Right lobe of liver (tissue), 6 donors: ENCODE measurements at regions not wholly inside any gene's neighbourhood (a gene's known extent, or its start where the extent isn't known, plus 50 kb on each side); places are given as distances from the start of the nearest gene placed in this dataset.

Source experiments
- ATAC-seq, 4 donors: fragments of 200-7000 bp; cut with Tn5 transposase; one replicate each; pipeline ENCODE4 v1.9.1; 2020; ENCODE audit warnings: mild to moderate bottlenecking in 4 of 4, moderate library complexity in 4 of 4
- DNase-seq, 3 donors: peaks; one replicate each; pipeline ENCODE4 v3.0.0-alpha.2; 2020
- H3K27ac ChIP-seq, 3 donors: fragments of 200-600 bp; one replicate each; pipeline ENCODE4 v1.8.0; 2022
- H3K27me3 ChIP-seq, 2 donors: fragments of 200-600 bp; one replicate each; pipeline ENCODE4 v1.8.0; 2022
- H3K36me3 ChIP-seq, 4 donors: fragments of 200-600 bp; sonication (generic) in 1 of 4; one replicate each; pipeline versions ENCODE4 v1.5.1 to v1.8.0; 2017 to 2022; ENCODE audit warnings: control low read depth in 1 of 4
- H3K4me1 ChIP-seq, 4 donors: fragments of 200-600 bp; sonication (generic) in 1 of 4; one replicate each; pipeline versions ENCODE4 v1.5.1 to v1.8.0; 2017 to 2022; ENCODE audit warnings: control low read depth in 1 of 4
- H3K4me3 ChIP-seq, 3 donors: fragments of 200-600 bp; one replicate each; pipeline ENCODE4 v1.8.0; 2022
- H3K9me3 ChIP-seq, 4 donors: fragments of 200-600 bp; sonication (generic) in 1 of 4; one replicate each; pipeline versions ENCODE4 v1.5.1 to v1.8.0; 2017 to 2022; ENCODE audit warnings: control low read depth in 1 of 4
- CTCF ChIP-seq, 4 donors: fragments of 200-600 bp in 3 of 4; fragments of 450-650 bp in 1 of 4; IDR thresholded peaks; one replicate each; pipeline versions ENCODE4 v1.5.1 to v1.8.0; 2016 to 2022; ENCODE audit warnings: antibody characterized with exemption in 4 of 4, mild to moderate bottlenecking in 2 of 4
- POLR2A ChIP-seq: fragments of 450-650 bp; IDR thresholded peaks from one replicate; pipeline ENCODE4 v1.6.1; 2017; ENCODE audit warnings: antibody characterized with exemption, mild to moderate bottlenecking
- whole genome bisulfite sequencing: methylation state at CpG from one replicate; pipeline ENCODE4 v1.1.6; 2018; ENCODE audit warnings: low coverage, low lambda C conversion rate; ENCODE audit not compliant: insufficient coverage; ENCODE audit errors: missing lambda C conversion rate; 5-methylcytosine and 5-hydroxymethylcytosine counted together
- intact Hi-C, 2 donors: fragments of 100-400 bp; cut with DNase I; formaldehyde crosslinking; loops; one replicate each; pipeline versions ENCODE4 v1.11.2 to v1.14.1; 2022
- donor health status: DM: no; HTN: yes; CAD: no.
- donor health status: DM: no; HTN: no; CAD: no.
- donor health status: DM: no; HTN: no; CAD: no.
- donor health status: DM: no; HTN: yes; CAD: no.
- donor health status: DM: no; HTN: yes; CAD: no.

DNA sequence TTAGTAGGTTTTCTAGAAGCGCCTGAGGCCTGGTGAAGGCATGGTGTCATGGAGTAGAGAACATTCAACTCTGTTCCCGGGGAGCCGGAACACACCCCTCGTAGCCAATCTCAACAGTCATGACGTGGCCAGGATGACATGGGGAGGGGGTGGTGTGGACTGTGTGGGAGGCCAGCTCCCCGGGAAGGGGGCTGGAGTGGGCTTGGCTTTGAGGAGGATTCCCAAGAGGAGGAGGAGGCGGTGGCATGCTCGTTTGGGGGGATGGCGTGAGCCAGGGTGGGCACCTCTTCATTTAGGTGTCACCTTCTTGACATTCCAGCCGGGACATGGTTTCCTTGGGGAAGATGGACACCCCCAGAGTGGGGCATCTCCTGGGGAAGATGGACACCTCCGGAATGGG is 257.5 kb downstream of the SEC14L1 start:
- peaks cover 0 to 26% (median 8%) of the 10 kb centered on the region in 4 donors for H3K4me1 ChIP-seq
- TF ChIP-seq POLR2A (no peak), CTCF (IDR thresholded peaks at IDR 0.05) (no peak)
- H3K27me3 ChIP-seq, result no peaks in the 10 kb centered on the region
- WGBS, result 20% methylated on average over 1 of the region's 11 CpGs
- no peak overlapping the region for H3K27ac ChIP-seq
- ATAC-seq (no peak), DNase-seq (no peak)
- intact Hi-C loops, result loop anchor here in 1 of 2 donors (10.0 kb wide), 1 partner anchor 97 kb away; no protein-coding TSS in a partner anchor
- H3K4me3 ChIP-seq, result no peak overlapping the region
- H3K9me3 ChIP-seq, result no peaks in the 10 kb centered on the region
- H3K36me3 ChIP-seq, result peaks cover 0 to 7% (median 2%) of the 10 kb centered on the region in 4 donors

DNA sequence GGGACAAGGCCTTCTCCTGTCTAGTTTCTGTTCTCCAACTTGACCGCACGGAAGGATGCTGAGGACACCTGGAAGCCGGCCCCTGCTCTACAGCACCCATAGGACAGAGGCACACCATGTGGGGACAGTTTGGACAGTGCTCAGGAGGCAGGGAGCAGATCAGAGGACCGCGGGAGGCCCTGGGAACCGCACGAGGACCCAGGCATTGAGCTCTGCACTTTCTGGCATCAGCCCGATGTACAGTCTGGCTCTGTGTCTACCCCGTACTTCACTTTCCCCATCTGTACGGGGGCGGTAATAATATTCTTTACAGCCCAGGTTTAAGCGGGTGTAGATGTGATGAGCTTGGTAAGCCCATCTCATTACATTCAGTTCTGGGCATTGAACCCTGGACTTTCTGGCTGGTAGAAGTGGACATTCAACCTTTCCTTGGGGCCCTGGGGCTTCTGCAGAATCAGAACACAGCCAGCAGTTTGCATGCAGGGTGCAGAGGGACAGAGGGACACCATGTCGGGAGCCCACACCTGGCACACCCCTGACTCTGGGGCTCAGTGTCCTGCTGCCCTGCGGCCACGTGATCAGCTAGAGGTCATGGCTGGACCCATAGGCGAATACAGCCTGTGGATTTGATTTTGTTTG is 258.7 kb downstream of the SEC14L1 start:
- 40% methylated on average over 1 of the region's 16 CpGs for WGBS
- H3K4me1 ChIP-seq, result peaks cover 0 to 14% (median 2%) of the 10 kb centered on the region in 4 donors
- H3K27ac ChIP-seq, result no peak overlapping the region
- H3K27me3 ChIP-seq, result no peaks in the 10 kb centered on the region
- no peak overlapping the region for H3K4me3 ChIP-seq
- no peak for TF ChIP-seq POLR2A
- no peak for TF ChIP-seq CTCF (IDR thresholded peaks at IDR 0.05)
- intact Hi-C loops, result loop anchor here in 1 of 2 donors (10.0 kb wide), 1 partner anchor 95 kb away; no protein-coding TSS in a partner anchor
- DNase-seq (no peak), ATAC-seq (peak in 2 of 4 donors; percentile 9 to 10)
- no peaks in the 10 kb centered on the region for H3K9me3 ChIP-seq
- H3K36me3 ChIP-seq, result peaks cover 0 to 7% (median 2%) of the 10 kb centered on the region in 4 donors

- peak overlapping the region in 1 of 3 donors; percentile 11 for H3K27ac ChIP-seq
- DNase-seq (no peak), ATAC-seq (peak; percentile 34 to 49 (median 40))
- no CpG with 5 or more reads among the region's 8 CpGs for WGBS
- TF ChIP-seq POLR2A (no peak), CTCF (IDR thresholded peaks at IDR 0.05) (peak in 3 of 4 donors; percentile 9 to 21 (median 11))
- no peaks in the 10 kb centered on the region for H3K9me3 ChIP-seq
- no peaks in the 10 kb centered on the region for H3K27me3 ChIP-seq
- intact Hi-C loops, result no loop called here
- peaks cover 0 to 8% (median 0%) of the 10 kb centered on the region in 4 donors for H3K4me1 ChIP-seq
- H3K36me3 ChIP-seq, result peaks cover 0 to 7% (median 2%) of the 10 kb centered on the region in 4 donors
- H3K4me3 ChIP-seq, result no peak overlapping the region
Measured at GRCh38 chr17:77400445-77400870, 259.7 kb downstream of the SEC14L1 start.

- intact Hi-C loops, result no loop called here
Measured at GRCh38 chr17:77402159-77402731, 261.5 kb downstream of the SEC14L1 start.

More at GRCh38 chr17:77402159-77402731, 261.5 kb downstream of the SEC14L1 start:
- DNase-seq (no peak), ATAC-seq (no peak)
- TF ChIP-seq CTCF (IDR thresholded peaks at IDR 0.05), result no peak
- no peak for TF ChIP-seq POLR2A
- no peak overlapping the region for H3K27ac ChIP-seq
- peaks cover 0 to 7% (median 2%) of the 10 kb centered on the region in 4 donors for H3K36me3 ChIP-seq
- H3K9me3 ChIP-seq, result no peaks in the 10 kb centered on the region
- 95% methylated on average over 7 of the region's 34 CpGs for WGBS
- H3K4me1 ChIP-seq, result peaks cover 0 to 8% (median 0%) of the 10 kb centered on the region in 4 donors
- no peak overlapping the region for H3K4me3 ChIP-seq
- no peaks in the 10 kb centered on the region for H3K27me3 ChIP-seq
